Skeletal muscle tissue (tissue), 3 donors: ENCODE measurements at regions not wholly inside any gene's neighbourhood (a gene's known extent, or its start where the extent isn't known, plus 50 kb on each side); places are given as distances from the start of the nearest gene placed in this dataset.

Experiments
- H3K27ac ChIP-seq: one replicate; pipeline ENCODE4 v1.7.0; 2013; ENCODE audit warnings: mild to moderate bottlenecking, low read depth, low read length, inconsistent platforms
- H3K27me3 ChIP-seq, 3 donors: one replicate each; pipeline ENCODE4 v1.7.0; 2013; ENCODE audit warnings: low read length in 3 of 3; ENCODE audit not compliant: control insufficient read depth in 3 of 3, insufficient read depth in 3 of 3
- H3K36me3 ChIP-seq, 3 donors: one replicate each; pipeline ENCODE4 v1.7.0; 2013; ENCODE audit warnings: low read length in 3 of 3; ENCODE audit not compliant: control insufficient read depth in 3 of 3, insufficient read depth in 3 of 3
- H3K4me1 ChIP-seq, 3 donors: one replicate each; pipeline ENCODE4 v1.7.0; 2013; ENCODE audit warnings: low read length in 3 of 3, mild to moderate bottlenecking in 3 of 3; ENCODE audit not compliant: control insufficient read depth in 3 of 3, insufficient read depth in 3 of 3
- H3K4me3 ChIP-seq, 3 donors: one replicate each; pipeline ENCODE4 v1.7.0; 2013; ENCODE audit warnings: low read length in 3 of 3
- H3K9ac ChIP-seq, 3 donors: one replicate each; pipeline ENCODE4 v1.7.0; 2013; ENCODE audit warnings: low read length in 3 of 3, mild to moderate bottlenecking in 3 of 3, moderate library complexity in 2 of 3, low read depth in 1 of 3
- H3K9me3 ChIP-seq, 3 donors: one replicate each; pipeline ENCODE4 v1.7.0; 2013; ENCODE audit warnings: low read length in 3 of 3; ENCODE audit not compliant: control insufficient read depth in 3 of 3
- donor health status: Osteomylitis.

GRCh38 chr13:80048802-80049201 is 292.1 kb downstream of the SPRY2 start:
- Histone ChIP-seq H3K27ac (peak overlapping the region; percentile 54), H3K27me3 (no peaks in the 10 kb centered on the region), H3K4me3 (peak overlapping the region in 1 of 3 donors; percentile 39), H3K4me1 (peaks cover 3 to 14% (median 11%) of the 10 kb centered on the region in 3 donors), H3K9ac (peak overlapping the region; percentile 1 to 51 (median 28)), H3K9me3 (no peaks in the 10 kb centered on the region), H3K36me3 (no peaks in the 10 kb centered on the region)

- peak overlapping the region in 1 of 3 donors; percentile 28 for H3K9ac ChIP-seq
- no peaks in the 10 kb centered on the region for H3K27me3 ChIP-seq
- H3K27ac ChIP-seq = peak overlapping the region; percentile 54
- H3K4me1 ChIP-seq = peaks cover 3 to 14% (median 11%) of the 10 kb centered on the region in 3 donors
- no peaks in the 10 kb centered on the region for H3K36me3 ChIP-seq
- H3K4me3 ChIP-seq = no peak overlapping the region
- H3K9me3 ChIP-seq = no peaks in the 10 kb centered on the region
These were observed 292.9 kb downstream of the SPRY2 start for GRCh38 chr13:80048030-80048429.

GRCh38 chr13:80047406-80047805 is 293.5 kb downstream of the SPRY2 start:
- H3K27ac ChIP-seq = no peak overlapping the region
- H3K4me1 ChIP-seq = peaks cover 3 to 14% (median 11%) of the 10 kb centered on the region in 3 donors
- H3K9me3 ChIP-seq = no peaks in the 10 kb centered on the region
- H3K27me3 ChIP-seq = no peaks in the 10 kb centered on the region
- no peaks in the 10 kb centered on the region for H3K36me3 ChIP-seq
- H3K9ac ChIP-seq = no peak overlapping the region
- no peak overlapping the region for H3K4me3 ChIP-seq

- no peak overlapping the region for H3K4me3 ChIP-seq
- H3K9ac ChIP-seq = no peak overlapping the region
- no peaks in the 10 kb centered on the region for H3K36me3 ChIP-seq
- no peaks in the 10 kb centered on the region for H3K4me1 ChIP-seq
- no peaks in the 10 kb centered on the region for H3K9me3 ChIP-seq
- no peaks in the 10 kb centered on the region for H3K27me3 ChIP-seq
- H3K27ac ChIP-seq = no peak overlapping the region
These were observed 300.0 kb downstream of the SPRY2 start for GRCh38 chr13:80040981-80041317.

- H3K4me3 ChIP-seq = no peak overlapping the region
- no peak overlapping the region for H3K27ac ChIP-seq
- H3K36me3 ChIP-seq = no peaks in the 10 kb centered on the region
- H3K9ac ChIP-seq = no peak overlapping the region
- no peaks in the 10 kb centered on the region for H3K9me3 ChIP-seq
- H3K27me3 ChIP-seq = no peaks in the 10 kb centered on the region
- no peaks in the 10 kb centered on the region for H3K4me1 ChIP-seq
These were observed 300.5 kb downstream of the SPRY2 start for GRCh38 chr13:80040196-80040980.

- Histone ChIP-seq H3K36me3 (no peaks in the 10 kb centered on the region), H3K9ac (no peak overlapping the region), H3K9me3 (no peaks in the 10 kb centered on the region), H3K27ac (no peak overlapping the region), H3K4me3 (no peak overlapping the region), H3K4me1 (no peaks in the 10 kb centered on the region), H3K27me3 (no peaks in the 10 kb centered on the region)
These were observed 301.9 kb downstream of the SPRY2 start for GRCh38 chr13:80039000-80039399.

- Histone ChIP-seq H3K9ac (no peak overlapping the region), H3K9me3 (no peaks in the 10 kb centered on the region), H3K4me1 (no peaks in the 10 kb centered on the region), H3K36me3 (no peaks in the 10 kb centered on the region), H3K27ac (no peak overlapping the region), H3K27me3 (no peaks in the 10 kb centered on the region), H3K4me3 (no peak overlapping the region)
These were observed 302.6 kb downstream of the SPRY2 start for GRCh38 chr13:80038371-80038770.

- Histone ChIP-seq H3K4me1 (no peaks in the 10 kb centered on the region), H3K4me3 (no peak overlapping the region), H3K9ac (no peak overlapping the region), H3K27me3 (no peaks in the 10 kb centered on the region), H3K27ac (no peak overlapping the region), H3K9me3 (no peaks in the 10 kb centered on the region), H3K36me3 (no peaks in the 10 kb centered on the region)
These were observed 303.4 kb downstream of the SPRY2 start for GRCh38 chr13:80037505-80037888.

GRCh38 chr13:80036845-80037504 is 304.0 kb downstream of the SPRY2 start:
- no peaks in the 10 kb centered on the region for H3K27me3 ChIP-seq
- no peaks in the 10 kb centered on the region for H3K9me3 ChIP-seq
- H3K36me3 ChIP-seq = no peaks in the 10 kb centered on the region
- no peak overlapping the region for H3K27ac ChIP-seq
- no peak overlapping the region for H3K4me3 ChIP-seq
- no peak overlapping the region for H3K9ac ChIP-seq
- no peaks in the 10 kb centered on the region for H3K4me1 ChIP-seq

GRCh38 chr13:80035096-80035495 is 305.8 kb downstream of the SPRY2 start:
- Histone ChIP-seq H3K27ac (no peak overlapping the region), H3K4me1 (peaks cover 0 to 6% (median 3%) of the 10 kb centered on the region in 3 donors), H3K36me3 (no peaks in the 10 kb centered on the region), H3K9ac (no peak overlapping the region), H3K4me3 (no peak overlapping the region), H3K9me3 (no peaks in the 10 kb centered on the region), H3K27me3 (no peaks in the 10 kb centered on the region)
